GM23338 (cell line): ENCODE measurements at regions not wholly inside any gene's neighbourhood (a gene's known extent, or its start where the extent isn't known, plus 50 kb on each side); places are given as distances from the start of the nearest gene placed in this dataset.

Experiments
- ATAC-seq: fragments of 200-7000 bp; cut with Tn5 transposase; 3 replicates; pipeline ENCODE4 v1.9.1; 2020
- DNase-seq: peaks from one replicate; pipeline ENCODE4 v3.0.0-alpha.2; 2015; ENCODE audit warnings: low spot score
- H2AFZ ChIP-seq: fragments of 200-600 bp; sonication (generic); 2 replicates; pipeline ENCODE4 v1.8.0; 2016; ENCODE audit warnings: antibody characterized with exemption, mild to moderate bottlenecking, moderate library complexity
- H3F3A ChIP-seq: fragments of 200-600 bp; sonication (generic); replicated peaks from 2 replicates; pipeline ENCODE4 v1.8.0; 2017; ENCODE audit warnings: antibody characterized with exemption, mixed run types, low read depth
- H3K27ac ChIP-seq: fragments of 200-600 bp; sonication (generic); 2 replicates; pipeline ENCODE4 v1.6.1; 2016; ENCODE audit warnings: low read depth
- H3K27me3 ChIP-seq: fragments of 200-600 bp; sonication (generic); 2 replicates; pipeline ENCODE4 v1.8.0; 2016; ENCODE audit warnings: mild to moderate bottlenecking, mixed run types, moderate library complexity; ENCODE audit not compliant: insufficient read depth
- H3K36me3 ChIP-seq: fragments of 200-600 bp; sonication (generic); 2 replicates; pipeline ENCODE4 v1.8.0; 2016; ENCODE audit warnings: mild to moderate bottlenecking; ENCODE audit not compliant: insufficient read depth
- H3K4me1 ChIP-seq: fragments of 200-600 bp; sonication (generic); 2 replicates; pipeline ENCODE4 v1.8.0; 2016; ENCODE audit warnings: mild to moderate bottlenecking, moderate library complexity; ENCODE audit not compliant: insufficient read depth
- H3K4me2 ChIP-seq: fragments of 200-600 bp; sonication (generic); 2 replicates; pipeline ENCODE4 v1.7.1; 2017; ENCODE audit warnings: mixed run types
- H3K4me3 ChIP-seq: fragments of 200-600 bp; sonication (generic); 2 replicates; pipeline ENCODE4 v1.6.1; 2016; ENCODE audit warnings: mixed run types
- H3K79me2 ChIP-seq: fragments of 200-600 bp; sonication (generic); replicated peaks from 2 replicates; pipeline ENCODE4 v1.8.0; 2017; ENCODE audit warnings: mild to moderate bottlenecking; ENCODE audit not compliant: insufficient read depth
- H3K9me2 ChIP-seq: fragments of 200-600 bp; sonication (generic); 2 replicates; pipeline ENCODE4 v1.8.0; 2017; ENCODE audit not compliant: insufficient read depth
- H4K20me1 ChIP-seq: fragments of 200-600 bp; sonication (generic); replicated peaks from 2 replicates; pipeline ENCODE4 v1.8.0; 2017; ENCODE audit warnings: mild to moderate bottlenecking; ENCODE audit not compliant: insufficient read depth
- H3K27ac Mint-ChIP-seq: 2 replicates; pipeline ENCODE4 v1.8.0; 2020; ENCODE audit warnings: inconsistent platforms, mild to moderate bottlenecking, moderate library complexity, mixed read lengths
- H3K27me3 Mint-ChIP-seq: 3 replicates; pipeline ENCODE4 v1.8.0; 2022; ENCODE audit warnings: low read depth, mild to moderate bottlenecking, moderate library complexity, mixed read lengths, inconsistent platforms; ENCODE audit not compliant: insufficient read depth, poor library complexity
- H3K36me3 Mint-ChIP-seq: 3 replicates; pipeline ENCODE4 v1.8.0; 2021; ENCODE audit warnings: low read depth, mild to moderate bottlenecking, inconsistent platforms, moderate library complexity, mixed read lengths
- H3K4me1 Mint-ChIP-seq: 3 replicates; pipeline ENCODE4 v1.8.0; 2020; ENCODE audit warnings: mild to moderate bottlenecking, inconsistent platforms, mixed read lengths
- H3K4me3 Mint-ChIP-seq: 3 replicates; pipeline ENCODE4 v1.8.0; 2021; ENCODE audit warnings: moderate library complexity, mild to moderate bottlenecking, inconsistent platforms, mixed read lengths
- H3K9me3 Mint-ChIP-seq: 3 replicates; pipeline ENCODE4 v1.8.0; 2020; ENCODE audit warnings: moderate library complexity, mild to moderate bottlenecking, inconsistent platforms, mixed read lengths
- CREB1 ChIP-seq: fragments of 250-450 bp; sonication (Bioruptor Pico); IDR thresholded peaks from 2 replicates; pipeline ENCODE4 v1.5.0; 2020; ENCODE audit warnings: low read depth, mild to moderate bottlenecking, moderate library complexity
- CTCF ChIP-seq, 2 experiments: fragments of 200-600 bp in 1 of 2; sonication (generic) in 1 of 2; conservative IDR thresholded peaks; 2 replicates each; pipeline versions ENCODE4 v1.5.1 to v1.6.1; 2016 to 2017; ENCODE audit warnings: antibody characterized with exemption in 2 of 2, low read depth in 2 of 2, mild to moderate bottlenecking in 2 of 2, moderate library complexity in 1 of 2
- EZH2 ChIP-seq: fragments of 200-600 bp; sonication (generic); IDR thresholded peaks from one replicate; pipeline ENCODE4 v1.8.0; 2017; ENCODE audit warnings: antibody characterized with exemption, mild to moderate bottlenecking, low read depth; ENCODE audit not compliant: unreplicated experiment
- EZH2phosphoT487 ChIP-seq: fragments of 200-600 bp; sonication (generic); IDR thresholded peaks from one replicate; pipeline ENCODE4 v1.8.1; 2018; ENCODE audit warnings: antibody characterized with exemption; ENCODE audit not compliant: unreplicated experiment
- NANOG ChIP-seq: IDR thresholded peaks from 2 replicates; pipeline ENCODE4 v1.6.1; 2016; ENCODE audit warnings: antibody characterized with exemption, borderline replicate concordance
- ZNF114 ChIP-seq: fragments of 250-450 bp; sonication (Bioruptor Pico); IDR thresholded peaks from 2 replicates; pipeline ENCODE4 v1.5.0; 2020; ENCODE audit warnings: mild to moderate bottlenecking, moderate library complexity
- ZNF331 ChIP-seq: fragments of 250-450 bp; sonication (Bioruptor Pico); IDR thresholded peaks from 2 replicates; pipeline ENCODE4 v1.5.0; 2020; ENCODE audit warnings: low read depth, mild to moderate bottlenecking, moderate library complexity
- ZNF462 ChIP-seq: fragments of 250-450 bp; sonication (Bioruptor Pico); IDR thresholded peaks from 2 replicates; pipeline ENCODE4 v1.5.0; 2020; ENCODE audit warnings: mild to moderate bottlenecking, moderate library complexity

- Mint-ChIP-seq H3K4me3 (no peak overlapping the region), H3K9me3 (peaks cover 43% of the 10 kb centered on the region)
- no peak for ATAC-seq
These were observed 894.5 kb upstream of the ALCAM start for GRCh38 chr3:104472221-104472620.

More at GRCh38 chr3:104472221-104472620, 894.5 kb upstream of the ALCAM start:
- no peaks in the 10 kb centered on the region for H3K27me3 ChIP-seq
- Mint-ChIP-seq H3K4me1 (no peaks in the 10 kb centered on the region), H3K36me3 (peaks cover 36% of the 10 kb centered on the region), H3K27ac (no peak overlapping the region), H3K27me3 (no peaks in the 10 kb centered on the region)
- H3K4me2 ChIP-seq = no peak overlapping the region
- no peaks in the 10 kb centered on the region for H3K9me2 ChIP-seq
- H3F3A ChIP-seq = no peaks in the 10 kb centered on the region
- no peak for DNase-seq
- no peaks in the 10 kb centered on the region for H4K20me1 ChIP-seq
- H3K27ac ChIP-seq = no peak overlapping the region
- no peak overlapping the region; the same call in 1 of the 2 replicates for H2AFZ ChIP-seq
- no peak overlapping the region for H3K4me3 ChIP-seq
- TF ChIP-seq CREB1 (no peak), CTCF (conservative IDR thresholded peaks at IDR 0.05; ENCODE audit: low read depth in 2 of 2) (no peak), EZH2phosphoT487 (no peak), ZNF331 (CRISPR knock-in tag) (no peak), NANOG (no peak), ZNF462 (CRISPR knock-in tag) (no peak), ZNF114 (CRISPR knock-in tag) (no peak), EZH2 (no peak)
- no peaks in the 10 kb centered on the region for H3K4me1 ChIP-seq
- H3K36me3 ChIP-seq = no peaks in the 10 kb centered on the region; the same call in 1 of the 2 replicates
- H3K79me2 ChIP-seq = no peaks in the 10 kb centered on the region
